ENCODE measurements at regions not wholly inside any gene's neighbourhood (a gene's known extent, or its start where the extent isn't known, plus 50 kb on each side); places are given as distances from the start of the nearest gene placed in this dataset.
A peak's percentile ranks its signal among the peaks of the same experiment; 100 is the strongest.

DNA sequence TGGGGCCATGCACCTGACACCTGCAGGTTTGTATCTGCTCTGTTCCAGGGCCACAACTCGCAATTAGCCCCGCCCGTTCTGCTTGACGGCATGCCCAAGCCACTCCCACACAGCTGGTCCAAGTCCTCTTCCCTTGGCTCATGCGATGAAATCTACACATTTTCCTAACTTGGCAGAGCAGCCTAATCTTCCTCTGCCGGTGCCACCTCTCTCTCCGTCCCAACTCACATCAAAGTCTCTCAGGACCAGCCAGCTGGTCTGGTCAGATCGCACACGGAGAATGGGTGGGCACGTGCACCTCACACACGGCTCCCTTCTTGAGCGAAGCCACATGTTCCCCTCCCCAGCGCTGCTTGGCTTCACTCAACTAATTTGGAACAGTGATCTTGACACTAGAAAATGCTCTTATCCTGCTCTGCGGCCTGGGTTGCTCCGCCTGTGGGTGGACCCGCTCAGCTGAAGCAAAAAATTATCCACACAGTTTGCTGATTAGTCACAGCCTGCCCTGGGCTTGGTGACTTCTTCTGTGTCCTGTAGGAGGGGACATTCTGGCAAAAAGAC, 176.7 kb downstream of the NRP2 start:
- Histone ChIP-seq H3K4me1 (no peaks in the 10 kb centered on the region), H3K9me3 (no peaks in the 10 kb centered on the region), H3K36me3 (no peaks in the 10 kb centered on the region), H3K27me3 (no peaks in the 10 kb centered on the region), H3K4me3 (no peak overlapping the region), H3K27ac (no peak overlapping the region)
- DNase-seq, result peak in 2 of 4 donors; percentile 45 to 66
- intact Hi-C loops (cut with DNase I), result no loop called here
- TF ChIP-seq, protein P1, sequence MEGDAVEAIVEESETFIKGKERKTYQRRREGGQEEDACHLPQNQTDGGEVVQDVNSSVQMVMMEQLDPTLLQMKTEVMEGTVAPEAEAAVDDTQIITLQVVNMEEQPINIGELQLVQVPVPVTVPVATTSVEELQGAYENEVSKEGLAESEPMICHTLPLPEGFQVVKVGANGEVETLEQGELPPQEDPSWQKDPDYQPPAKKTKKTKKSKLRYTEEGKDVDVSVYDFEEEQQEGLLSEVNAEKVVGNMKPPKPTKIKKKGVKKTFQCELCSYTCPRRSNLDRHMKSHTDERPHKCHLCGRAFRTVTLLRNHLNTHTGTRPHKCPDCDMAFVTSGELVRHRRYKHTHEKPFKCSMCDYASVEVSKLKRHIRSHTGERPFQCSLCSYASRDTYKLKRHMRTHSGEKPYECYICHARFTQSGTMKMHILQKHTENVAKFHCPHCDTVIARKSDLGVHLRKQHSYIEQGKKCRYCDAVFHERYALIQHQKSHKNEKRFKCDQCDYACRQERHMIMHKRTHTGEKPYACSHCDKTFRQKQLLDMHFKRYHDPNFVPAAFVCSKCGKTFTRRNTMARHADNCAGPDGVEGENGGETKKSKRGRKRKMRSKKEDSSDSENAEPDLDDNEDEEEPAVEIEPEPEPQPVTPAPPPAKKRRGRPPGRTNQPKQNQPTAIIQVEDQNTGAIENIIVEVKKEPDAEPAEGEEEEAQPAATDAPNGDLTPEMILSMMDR (IDR thresholded peaks at IDR 0.05), result no peak
- ATAC-seq, result peak; percentile 72

DNA sequence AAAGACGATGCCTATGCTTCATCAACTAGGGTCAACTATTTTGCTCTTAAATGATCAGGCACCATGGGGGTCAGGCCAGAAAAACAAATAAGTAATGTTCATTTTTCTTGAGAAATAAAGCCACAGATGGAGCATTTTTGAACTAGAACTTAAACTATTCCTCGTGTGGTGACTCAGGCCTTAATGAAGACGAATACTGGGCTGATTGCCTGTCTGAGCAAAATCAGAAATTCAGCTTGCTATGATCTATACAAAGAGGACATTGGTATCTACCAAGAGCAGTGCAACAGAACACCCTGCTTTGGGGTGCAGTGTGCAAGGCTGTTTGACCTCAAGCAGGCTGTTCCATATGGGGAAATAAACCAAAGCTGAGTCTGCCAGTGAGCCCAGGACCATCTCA, 176.0 kb downstream of the NRP2 start:
- no peaks in the 10 kb centered on the region for H3K9me3 ChIP-seq
- ATAC-seq, result peak; percentile 17

DNA sequence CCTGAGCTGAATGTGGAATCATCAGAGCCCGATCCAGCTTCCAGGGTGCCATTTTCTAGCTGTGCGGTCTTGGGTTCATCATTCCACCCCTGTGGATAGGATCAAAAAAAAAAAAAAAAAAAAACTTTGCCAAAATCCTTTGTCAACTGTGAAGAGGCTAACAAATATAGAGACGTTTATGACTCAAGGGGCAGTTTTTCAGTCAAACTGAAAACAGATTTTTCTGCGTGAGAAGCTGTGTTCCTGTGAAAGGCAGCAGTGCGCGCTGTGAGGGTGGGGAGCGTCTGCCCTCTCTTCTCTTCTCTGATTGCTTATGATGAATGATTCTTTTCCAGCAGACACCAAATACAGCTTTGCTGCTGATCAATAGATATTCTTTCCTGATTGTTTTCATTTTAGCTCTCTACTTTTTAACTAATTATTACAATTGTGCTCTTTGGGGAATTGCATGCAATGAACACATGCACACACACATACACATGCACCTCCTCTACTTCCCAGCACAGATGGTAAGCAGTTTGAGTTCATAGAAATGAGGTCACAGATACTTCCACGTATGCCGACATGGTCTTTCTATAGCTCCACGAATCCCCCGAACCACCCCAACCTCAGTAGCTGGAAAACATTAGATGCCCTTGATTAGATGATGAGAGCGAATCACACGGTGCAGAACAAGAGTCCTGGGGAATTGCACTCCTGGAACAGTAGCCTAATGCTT, 175.4 kb downstream of the NRP2 start:
- no peak for DNase-seq
- no peak for ATAC-seq
- Histone ChIP-seq H3K4me3 (no peak overlapping the region), H3K36me3 (no peaks in the 10 kb centered on the region), H3K9me3 (no peaks in the 10 kb centered on the region), H3K4me1 (no peaks in the 10 kb centered on the region), H3K27ac (no peak overlapping the region), H3K27me3 (no peaks in the 10 kb centered on the region)
- TF ChIP-seq, protein P1 (IDR thresholded peaks at IDR 0.05), result no peak
- intact Hi-C loops (cut with DNase I), result no loop called here

More for the DNA sequence above, 176.0 kb downstream of the NRP2 start:
- H3K4me1 ChIP-seq, result no peaks in the 10 kb centered on the region
- H3K27me3 ChIP-seq, result no peaks in the 10 kb centered on the region
- intact Hi-C loops (cut with DNase I), result no loop called here
- TF ChIP-seq, protein P1 (IDR thresholded peaks at IDR 0.05), result no peak
- no peaks in the 10 kb centered on the region for H3K36me3 ChIP-seq
- H3K4me3 ChIP-seq, result no peak overlapping the region
- no peak overlapping the region for H3K27ac ChIP-seq
- DNase-seq, result no peak

DNA sequence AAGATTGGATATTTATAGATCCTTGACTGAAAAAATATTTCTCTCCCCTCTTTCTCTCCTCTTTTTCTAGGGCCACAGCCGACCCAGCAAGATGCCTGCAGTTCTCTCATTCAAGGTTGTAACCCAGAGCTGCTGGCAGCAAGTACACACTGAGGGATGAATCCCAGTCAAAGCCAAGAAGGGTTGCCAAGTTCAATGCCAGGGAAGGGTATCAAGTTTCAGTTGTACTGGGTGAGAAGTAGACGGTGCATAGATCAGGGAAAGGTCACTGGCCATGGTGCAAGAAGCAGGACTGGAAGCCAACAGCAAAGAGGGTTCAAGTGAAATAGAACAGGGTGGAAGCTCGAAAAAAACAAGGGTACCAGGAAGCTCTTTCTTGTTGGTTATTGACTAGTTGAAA, 170.2 kb downstream of the NRP2 start:
- Histone ChIP-seq H3K4me1 (no peaks in the 10 kb centered on the region), H3K9me3 (no peaks in the 10 kb centered on the region), H3K4me3 (no peak overlapping the region), H3K36me3 (no peaks in the 10 kb centered on the region), H3K27me3 (no peaks in the 10 kb centered on the region), H3K27ac (no peak overlapping the region)
- DNase-seq (no peak), ATAC-seq (no peak)
- TF ChIP-seq, protein P1 (IDR thresholded peaks at IDR 0.05), result no peak
- intact Hi-C loops (cut with DNase I), result no loop called here

DNA sequence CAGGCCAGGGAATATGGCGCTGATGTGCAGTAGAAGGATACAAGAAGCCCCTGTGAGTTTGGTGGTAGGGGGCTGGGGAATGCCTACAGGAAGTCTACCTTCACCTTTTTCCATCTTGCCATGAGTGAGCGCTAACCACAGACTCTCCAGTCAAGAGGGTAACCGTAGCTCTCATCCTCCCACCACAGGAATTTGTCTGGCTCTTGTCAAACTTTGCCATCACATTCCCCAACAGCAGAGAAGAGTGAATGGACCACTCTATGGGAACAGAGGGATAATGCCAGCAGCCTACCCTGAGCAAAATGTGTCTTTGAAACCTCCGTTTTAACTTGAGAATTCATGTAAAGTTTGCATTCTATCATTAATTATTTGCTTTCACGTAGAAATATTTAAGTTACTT, 168.3 kb downstream of the NRP2 start:
- Histone ChIP-seq H3K4me3 (no peak overlapping the region), H3K4me1 (no peaks in the 10 kb centered on the region), H3K27me3 (no peaks in the 10 kb centered on the region), H3K36me3 (no peaks in the 10 kb centered on the region), H3K27ac (no peak overlapping the region), H3K9me3 (no peaks in the 10 kb centered on the region)
- intact Hi-C loops (cut with DNase I), result no loop called here
- no peak for DNase-seq
- ATAC-seq, result no peak
- TF ChIP-seq, protein P1 (IDR thresholded peaks at IDR 0.05), result no peak

All from left lung (tissue), 4 donors.